SU-DHL-6 (cell line): ENCODE measurements at regions not wholly inside any gene's neighbourhood (a gene's known extent, or its start where the extent isn't known, plus 50 kb on each side); places are given as distances from the start of the nearest gene placed in this dataset.

Experiments used
- EZH2phosphoT487 ChIP-seq: fragments of 200-600 bp; sonication (generic), shearing (Covaris generic); conservative IDR thresholded peaks from 2 replicates; pipeline ENCODE4 v1.6.1; 2018; ENCODE audit warnings: mild to moderate bottlenecking, antibody characterized with exemption, low read length, moderate library complexity, mixed read lengths
- TF ChIP-seq, protein P1 (sequence below): fragments of 200-600 bp; sonication (generic); IDR thresholded peaks from one replicate; pipeline ENCODE4 v1.5.1; 2017; ENCODE audit warnings: antibody characterized with exemption, mild to moderate bottlenecking, low read length, moderate library complexity; ENCODE audit not compliant: insufficient read depth, poor library complexity, severe bottlenecking

DNA sequence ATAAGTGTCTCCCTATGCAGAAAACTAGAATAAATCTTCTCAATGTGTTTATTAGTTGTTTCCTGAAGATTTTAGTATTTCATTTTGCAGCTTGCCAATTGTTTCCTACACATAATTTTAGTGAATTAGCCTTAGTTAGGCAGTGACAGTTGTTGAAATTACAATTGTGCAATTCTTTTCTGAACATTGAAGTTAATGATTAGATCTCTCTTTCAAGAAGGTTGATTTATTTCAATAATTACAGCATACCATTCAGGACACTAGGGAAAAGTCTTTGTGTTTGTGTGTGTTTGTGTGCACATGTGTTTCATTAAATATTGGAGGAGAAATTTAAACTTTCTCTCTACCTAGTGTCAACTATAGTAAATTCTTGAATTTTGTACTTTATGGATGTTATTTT, 199.6 kb upstream of the MPDZ start:
- TF ChIP-seq, protein P1, sequence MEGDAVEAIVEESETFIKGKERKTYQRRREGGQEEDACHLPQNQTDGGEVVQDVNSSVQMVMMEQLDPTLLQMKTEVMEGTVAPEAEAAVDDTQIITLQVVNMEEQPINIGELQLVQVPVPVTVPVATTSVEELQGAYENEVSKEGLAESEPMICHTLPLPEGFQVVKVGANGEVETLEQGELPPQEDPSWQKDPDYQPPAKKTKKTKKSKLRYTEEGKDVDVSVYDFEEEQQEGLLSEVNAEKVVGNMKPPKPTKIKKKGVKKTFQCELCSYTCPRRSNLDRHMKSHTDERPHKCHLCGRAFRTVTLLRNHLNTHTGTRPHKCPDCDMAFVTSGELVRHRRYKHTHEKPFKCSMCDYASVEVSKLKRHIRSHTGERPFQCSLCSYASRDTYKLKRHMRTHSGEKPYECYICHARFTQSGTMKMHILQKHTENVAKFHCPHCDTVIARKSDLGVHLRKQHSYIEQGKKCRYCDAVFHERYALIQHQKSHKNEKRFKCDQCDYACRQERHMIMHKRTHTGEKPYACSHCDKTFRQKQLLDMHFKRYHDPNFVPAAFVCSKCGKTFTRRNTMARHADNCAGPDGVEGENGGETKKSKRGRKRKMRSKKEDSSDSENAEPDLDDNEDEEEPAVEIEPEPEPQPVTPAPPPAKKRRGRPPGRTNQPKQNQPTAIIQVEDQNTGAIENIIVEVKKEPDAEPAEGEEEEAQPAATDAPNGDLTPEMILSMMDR = no peak
- TF ChIP-seq EZH2phosphoT487 = no peak
